ENCODE measurements at regions not wholly inside any gene's neighbourhood (a gene's known extent, or its start where the extent isn't known, plus 50 kb on each side); places are given as distances from the start of the nearest gene placed in this dataset.

DNA sequence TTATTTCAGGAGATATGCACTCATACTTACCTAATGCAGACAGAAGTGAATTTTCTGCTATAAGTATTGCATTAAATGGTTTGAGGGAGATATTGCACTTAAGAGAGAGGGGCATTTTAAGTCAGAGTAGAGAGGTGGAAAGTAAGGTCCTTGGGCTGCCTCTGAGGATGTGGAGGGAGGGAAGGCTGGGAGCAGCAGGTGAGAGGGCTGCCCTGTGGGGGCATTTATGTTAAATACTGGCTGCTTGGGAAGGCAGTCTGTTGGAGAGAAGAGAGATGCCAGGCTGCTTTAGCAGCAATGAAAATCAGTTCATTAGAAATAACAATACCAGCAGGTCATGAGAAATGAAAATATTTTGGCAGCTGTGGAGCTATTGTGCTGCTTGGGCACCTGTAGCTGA, 576.2 kb upstream of the HS6ST1 start:
- no peaks in the 10 kb centered on the region for H4K20me1 ChIP-seq (ENCODE audit: control insufficient read depth, insufficient read depth, low read depth, low read length)
- no peaks in the 10 kb centered on the region for H3K9me2 ChIP-seq (replicated peaks; ENCODE audit: control insufficient read depth, low read length)
- H3K9me3 ChIP-seq (ENCODE audit: control insufficient read depth, insufficient read depth, low read length): no peaks in the 10 kb centered on the region
- H3K36me3 ChIP-seq (ENCODE audit: control insufficient read depth, low read length): no peaks in the 10 kb centered on the region
- TF ChIP-seq CTCF (IDR thresholded peaks at IDR 0.05; ENCODE audit: low read depth, low read length, poor library complexity, severe bottlenecking) (no peak), EZH2phosphoT487 (IDR thresholded peaks at IDR 0.05; ENCODE audit: borderline replicate concordance, low read length) (no peak)
- H3K4me1 ChIP-seq (ENCODE audit: control insufficient read depth, low read length): no peaks in the 10 kb centered on the region
- H3K4me3 ChIP-seq (ENCODE audit: low read length): no peak overlapping the region
- H3K4me2 ChIP-seq (ENCODE audit: low read length): no peak overlapping the region
- H3F3A ChIP-seq (ENCODE audit: control insufficient read depth, insufficient read depth): no peaks in the 10 kb centered on the region
- no peaks in the 10 kb centered on the region for H3K27me3 ChIP-seq (ENCODE audit: control insufficient read depth, low read length)
- no peak overlapping the region for H3K27ac ChIP-seq (ENCODE audit: low read depth, low read length)
- no peaks in the 10 kb centered on the region for H3K79me2 ChIP-seq (ENCODE audit: control insufficient read depth, low read length)

GRCh38 chr2:128901572-128902391, 583.1 kb upstream of the HS6ST1 start:
- TF ChIP-seq EZH2phosphoT487 (IDR thresholded peaks at IDR 0.05; ENCODE audit: borderline replicate concordance, low read length) (no peak), CTCF (IDR thresholded peaks at IDR 0.05; ENCODE audit: low read depth, low read length, poor library complexity, severe bottlenecking) (no peak)
- no peak overlapping the region for H3K4me3 ChIP-seq (ENCODE audit: low read length)
- H3K36me3 ChIP-seq (ENCODE audit: control insufficient read depth, low read length): no peaks in the 10 kb centered on the region
- H3K4me1 ChIP-seq (ENCODE audit: control insufficient read depth, low read length): no peaks in the 10 kb centered on the region
- no peaks in the 10 kb centered on the region for H3F3A ChIP-seq (ENCODE audit: control insufficient read depth, insufficient read depth)
- no peaks in the 10 kb centered on the region for H4K20me1 ChIP-seq (ENCODE audit: control insufficient read depth, insufficient read depth, low read depth, low read length)
- no peaks in the 10 kb centered on the region for H3K9me2 ChIP-seq (replicated peaks; ENCODE audit: control insufficient read depth, low read length)
- H3K27me3 ChIP-seq (ENCODE audit: control insufficient read depth, low read length): no peaks in the 10 kb centered on the region
- no peak overlapping the region for H3K4me2 ChIP-seq (ENCODE audit: low read length)
- no peak overlapping the region for H3K27ac ChIP-seq (ENCODE audit: low read depth, low read length)
- no peaks in the 10 kb centered on the region; the same call in 1 of the 2 replicates for H3K9me3 ChIP-seq (ENCODE audit: control insufficient read depth, insufficient read depth, low read length)
- H3K79me2 ChIP-seq (ENCODE audit: control insufficient read depth, low read length): no peaks in the 10 kb centered on the region

- no peak for TF ChIP-seq EZH2phosphoT487 (IDR thresholded peaks at IDR 0.05; ENCODE audit: borderline replicate concordance, low read length)
- no peak for TF ChIP-seq CTCF (IDR thresholded peaks at IDR 0.05; ENCODE audit: low read depth, low read length, poor library complexity, severe bottlenecking)
- no peaks in the 10 kb centered on the region for H3K79me2 ChIP-seq (ENCODE audit: control insufficient read depth, low read length)
- no peaks in the 10 kb centered on the region for H3K9me2 ChIP-seq (replicated peaks; ENCODE audit: control insufficient read depth, low read length)
- H3K9me3 ChIP-seq (ENCODE audit: control insufficient read depth, insufficient read depth, low read length): no peaks in the 10 kb centered on the region; the same call in 1 of the 2 replicates
- no peaks in the 10 kb centered on the region for H3K36me3 ChIP-seq (ENCODE audit: control insufficient read depth, low read length)
- H3K4me2 ChIP-seq (ENCODE audit: low read length): no peak overlapping the region
- no peak overlapping the region for H3K27ac ChIP-seq (ENCODE audit: low read depth, low read length)
- H3K4me3 ChIP-seq (ENCODE audit: low read length): no peak overlapping the region
- H3F3A ChIP-seq (ENCODE audit: control insufficient read depth, insufficient read depth): no peaks in the 10 kb centered on the region
- no peaks in the 10 kb centered on the region for H3K27me3 ChIP-seq (ENCODE audit: control insufficient read depth, low read length)
- H4K20me1 ChIP-seq (ENCODE audit: control insufficient read depth, insufficient read depth, low read depth, low read length): no peaks in the 10 kb centered on the region
- H3K4me1 ChIP-seq (ENCODE audit: control insufficient read depth, low read length): peaks cover 6% of the 10 kb centered on the region
Observed at GRCh38 chr2:128903637-128904036, 585.0 kb upstream of the HS6ST1 start.

Data from DOHH2 (cell line).